PC-9 (cell line): ENCODE measurements at regions not wholly inside any gene's neighbourhood (a gene's known extent, or its start where the extent isn't known, plus 50 kb on each side); places are given as distances from the start of the nearest gene placed in this dataset.
A peak's percentile ranks its signal among the peaks of the same experiment; 100 is the strongest.

Experiments used
- BruUV-seq: library from RNA; stranded (reverse); fragments of 400-500 nt; replicated peaks from 2 replicates; lab custom pipeline; 2021; lab: Mats Ljungman, UMichigan
- CTCF ChIA-PET: fragments of 300-600 bp; sonication (Branson Sonifier 250); formaldehyde crosslinking; loops from one replicate; lab custom pipeline; 2022; ENCODE audit warnings: antibody characterized with exemption; lab: Charles Lee
- POLR2A ChIA-PET: fragments of 300-600 bp; sonication (Branson Sonifier 250); formaldehyde crosslinking; loops from one replicate; lab custom pipeline; 2022; ENCODE audit warnings: antibody characterized with exemption; ENCODE audit not compliant: unreplicated experiment; lab: Charles Lee
- DNase-seq, 2 experiments: peaks; one replicate each; pipeline versions ENCODE4 v3.0.0 to v3.0.0-alpha.2; 2015 to 2022; ENCODE audit warnings: mixed read lengths in 1 of 2
- H2AFZ ChIP-seq: fragments of 200-600 bp; sonication (generic); 2 replicates; pipeline ENCODE4 v1.8.1; 2017; ENCODE audit warnings: antibody characterized with exemption
- H3F3A ChIP-seq: fragments of 200-600 bp; sonication (generic); 2 replicates; pipeline ENCODE4 v1.8.1; 2017; ENCODE audit warnings: antibody characterized with exemption, mild to moderate bottlenecking, low read depth; ENCODE audit not compliant: insufficient read depth
- H3K27ac ChIP-seq: fragments of 200-600 bp; sonication (generic); 2 replicates; pipeline ENCODE4 v1.6.1; 2016; ENCODE audit warnings: mixed run types
- H3K27me3 ChIP-seq: fragments of 200-600 bp; sonication (generic); 2 replicates; pipeline ENCODE4 v1.6.1; 2016; ENCODE audit warnings: low read depth, mixed run types; ENCODE audit not compliant: insufficient read depth
- H3K36me3 ChIP-seq: fragments of 200-600 bp; sonication (generic); 2 replicates; pipeline ENCODE4 v1.6.1; 2016; ENCODE audit warnings: low read depth, mixed run types
- H3K4me1 ChIP-seq: fragments of 200-600 bp; sonication (generic); replicated peaks from 2 replicates; pipeline ENCODE4 v1.6.1; 2016; ENCODE audit warnings: mixed run types; ENCODE audit not compliant: insufficient read depth
- H3K4me2 ChIP-seq: fragments of 200-600 bp; sonication (generic); 2 replicates; pipeline ENCODE4 v1.6.1; 2017; ENCODE audit warnings: mixed run types
- H3K4me3 ChIP-seq: fragments of 200-600 bp; sonication (generic); 2 replicates; pipeline ENCODE4 v1.6.1; 2016; ENCODE audit warnings: mixed run types
- H3K79me2 ChIP-seq: fragments of 200-600 bp; sonication (generic); 2 replicates; pipeline ENCODE4 v1.6.1; 2017; ENCODE audit warnings: low read depth, mixed run types
- H3K9me2 ChIP-seq: fragments of 200-600 bp; sonication (generic); 2 replicates; pipeline ENCODE4 v1.8.1; 2017; ENCODE audit warnings: mild to moderate bottlenecking; ENCODE audit not compliant: insufficient read depth
- H3K9me3 ChIP-seq: fragments of 200-600 bp; sonication (generic); 2 replicates; pipeline ENCODE4 v1.8.1; 2016; ENCODE audit warnings: low read depth; ENCODE audit not compliant: insufficient read depth
- H4K20me1 ChIP-seq: fragments of 200-600 bp; sonication (generic); 2 replicates; pipeline ENCODE4 v1.8.1; 2017; ENCODE audit not compliant: insufficient read depth
- CTCF ChIP-seq: fragments of 200-600 bp; sonication (generic); conservative IDR thresholded peaks from 2 replicates; pipeline ENCODE4 v1.6.1; 2017; ENCODE audit warnings: mixed run types, antibody characterized with exemption, mild to moderate bottlenecking, moderate library complexity
- EZH2 ChIP-seq: fragments of 200-600 bp; sonication (generic); IDR thresholded peaks from 2 replicates; pipeline ENCODE4 v1.8.0; 2017; ENCODE audit warnings: antibody characterized with exemption, low read depth
- intact Hi-C: fragments of 100-400 bp; cut with micrococcal nuclease; formaldehyde crosslinking; loops from one replicate; pipeline ENCODE4 v1.10.0; 2022; ENCODE audit not compliant: unreplicated experiment

- Histone ChIP-seq H3K79me2 (no peaks in the 10 kb centered on the region), H3K4me3 (no peak overlapping the region), H3K27ac (no peak overlapping the region), H3K4me1 (no peaks in the 10 kb centered on the region), H2AFZ (0 out of 2 replicates have a peak overlapping the region, but pooled peaks have one; percentile 64), H3K27me3 (no peaks in the 10 kb centered on the region; the same call in 1 of the 2 replicates), H3K9me3 (no peaks in the 10 kb centered on the region), H4K20me1 (no peaks in the 10 kb centered on the region), H3K4me2 (peak overlapping the region; percentile 7; the same call in 1 of the 2 replicates), H3K36me3 (no peaks in the 10 kb centered on the region), H3K9me2 (no peaks in the 10 kb centered on the region), H3F3A (no peaks in the 10 kb centered on the region)
- intact Hi-C loops, result loop anchor here (1.0 to 5.0 kb wide), 3 partner anchors 198 to 927 kb away; no protein-coding TSS in a partner anchor
- CTCF ChIA-PET, result interaction anchor here (0.5 to 1.4 kb wide), 2 partner anchors 194 to 314 kb away, joined by 4 read pairs; no protein-coding TSS in a partner anchor
- BruUV-seq, result no TSS peak
- TF ChIP-seq CTCF (no peak; the same call in 1 of the 2 replicates), EZH2 (no peak)
- DNase-seq, result peak; percentile 33 to 46
- POLR2A ChIA-PET, result interaction anchor here (0.6 kb wide), 1 partner anchor 952 kb away, joined by 6 read pairs; no protein-coding TSS in a partner anchor
Observed at GRCh38 chr13:26498656-26499601, 58.6 kb upstream of the WASF3 start.

GRCh38 chr13:26500618-26501320 lies 56.7 kb upstream of the WASF3 start:
- intact Hi-C loops, result no loop called here
- ChIA-PET CTCF (no interaction called here), POLR2A (no interaction called here)
- no peaks in the 10 kb centered on the region for H4K20me1 ChIP-seq
- H3F3A ChIP-seq, result no peaks in the 10 kb centered on the region
- DNase-seq, result no peak
- BruUV-seq, result no TSS peak
- H3K9me2 ChIP-seq, result no peaks in the 10 kb centered on the region
- H3K4me3 ChIP-seq, result no peak overlapping the region
- TF ChIP-seq CTCF (no peak), EZH2 (no peak)
- no peaks in the 10 kb centered on the region for H3K79me2 ChIP-seq
- no peaks in the 10 kb centered on the region for H3K36me3 ChIP-seq
- H2AFZ ChIP-seq, result no peak overlapping the region
- H3K27me3 ChIP-seq, result peaks cover 11% of the 10 kb centered on the region; the same call in 1 of the 2 replicates
- no peak overlapping the region for H3K4me2 ChIP-seq
- no peaks in the 10 kb centered on the region for H3K9me3 ChIP-seq
- no peak overlapping the region for H3K27ac ChIP-seq
- no peaks in the 10 kb centered on the region for H3K4me1 ChIP-seq

- POLR2A ChIA-PET, result interaction anchor here (0.6 kb wide), 1 partner anchor 937 kb away, joined by 4 read pairs; no protein-coding TSS in a partner anchor
- no peaks in the 10 kb centered on the region for H3K9me2 ChIP-seq
- no peak for DNase-seq
- H3K4me2 ChIP-seq, result no peak overlapping the region
- H3K79me2 ChIP-seq, result no peaks in the 10 kb centered on the region
- no peaks in the 10 kb centered on the region for H3K36me3 ChIP-seq
- H3K4me1 ChIP-seq, result no peaks in the 10 kb centered on the region
- H3F3A ChIP-seq, result no peaks in the 10 kb centered on the region
- peaks cover 19% of the 10 kb centered on the region for H3K27me3 ChIP-seq
- intact Hi-C loops, result no loop called here
- H4K20me1 ChIP-seq, result no peaks in the 10 kb centered on the region
- no TSS peak for BruUV-seq
- no peak overlapping the region for H3K4me3 ChIP-seq
- no peak for TF ChIP-seq CTCF
- no peak for TF ChIP-seq EZH2
- H3K27ac ChIP-seq, result no peak overlapping the region
- H3K9me3 ChIP-seq, result no peaks in the 10 kb centered on the region
- no peak overlapping the region for H2AFZ ChIP-seq
- CTCF ChIA-PET, result interaction anchor here (1.0 kb wide), 1 partner anchor 317 kb away, joined by 3 read pairs; no protein-coding TSS in a partner anchor
Observed at GRCh38 chr13:26501641-26502040, 55.8 kb upstream of the WASF3 start.
